HG02610 (cell line): ENCODE measurements at regions not wholly inside any gene's neighbourhood (a gene's known extent, or its start where the extent isn't known, plus 50 kb on each side); places are given as distances from the start of the nearest gene placed in this dataset.
A peak's percentile ranks its signal among the peaks of the same experiment; 100 is the strongest.

Source experiments
- ATAC-seq: cut with Tn5 transposase; IDR thresholded peaks from one replicate; pipeline ENCODE4 v1.9.1; 2021; ENCODE audit warnings: mild to moderate bottlenecking, moderate library complexity; ENCODE audit not compliant: unreplicated experiment

DNA sequence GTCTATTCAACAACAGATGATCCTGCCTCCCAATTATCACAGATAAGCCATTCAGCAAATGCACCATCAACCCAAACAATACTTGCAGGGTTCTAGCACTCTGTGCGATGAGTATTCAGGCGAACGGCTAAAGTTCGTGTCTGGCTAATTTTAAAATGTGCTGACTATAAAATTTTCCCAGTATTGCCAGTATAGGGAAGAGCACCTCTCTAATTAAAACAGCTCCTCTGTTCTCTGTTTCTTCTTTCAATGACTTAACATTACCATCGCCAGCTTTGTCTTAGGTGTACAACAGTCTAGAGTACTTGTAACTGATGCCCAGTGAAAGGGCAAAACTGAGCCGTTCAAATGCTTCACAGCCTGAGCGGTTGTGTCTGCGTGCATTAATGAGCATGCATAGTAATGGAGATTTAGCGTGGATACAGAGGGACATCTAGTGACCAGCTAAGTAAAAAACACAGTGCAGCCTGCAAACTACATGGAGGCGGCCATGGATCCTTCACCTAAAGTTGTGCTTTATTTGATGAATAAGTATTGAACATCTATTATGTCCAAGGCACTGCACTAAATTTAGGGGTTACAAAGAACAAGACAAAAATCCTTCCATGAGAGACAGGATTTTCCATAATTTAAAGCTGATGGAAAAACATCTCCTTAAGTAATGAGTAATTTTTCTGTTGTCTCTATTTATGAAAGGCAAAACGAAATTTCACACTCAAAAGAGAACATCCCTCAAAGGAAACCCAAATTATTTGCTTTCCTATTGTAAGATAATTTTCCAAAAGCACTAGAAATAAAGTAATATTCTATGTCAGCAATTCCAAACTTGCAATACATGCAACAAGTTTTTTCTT, 120.0 kb downstream of the SETD4 start:
- ATAC-seq: no peak

DNA sequence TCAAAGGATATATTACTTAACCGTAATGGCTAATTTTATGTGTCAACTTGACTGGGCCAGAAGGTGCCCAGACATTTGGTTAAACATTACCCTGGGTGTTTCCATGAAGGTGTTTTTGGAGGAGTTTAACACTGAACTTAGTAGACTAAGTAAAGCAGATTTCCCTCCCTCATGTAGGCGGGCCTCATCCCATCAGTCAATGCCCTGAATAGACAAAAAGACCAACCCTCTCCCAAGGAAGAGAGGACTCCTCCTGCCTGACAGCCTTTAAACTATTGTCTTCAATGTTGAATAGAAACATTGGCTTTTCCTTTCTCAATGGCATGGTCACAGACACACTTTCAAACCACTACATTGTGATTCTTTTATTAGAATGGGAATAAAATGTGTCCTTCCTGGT, 121.9 kb downstream of the SETD4 start:
- no peak for ATAC-seq

- no peak for ATAC-seq
Measured at GRCh38 chr21:35933466-35933865, 126.9 kb downstream of the SETD4 start.

DNA sequence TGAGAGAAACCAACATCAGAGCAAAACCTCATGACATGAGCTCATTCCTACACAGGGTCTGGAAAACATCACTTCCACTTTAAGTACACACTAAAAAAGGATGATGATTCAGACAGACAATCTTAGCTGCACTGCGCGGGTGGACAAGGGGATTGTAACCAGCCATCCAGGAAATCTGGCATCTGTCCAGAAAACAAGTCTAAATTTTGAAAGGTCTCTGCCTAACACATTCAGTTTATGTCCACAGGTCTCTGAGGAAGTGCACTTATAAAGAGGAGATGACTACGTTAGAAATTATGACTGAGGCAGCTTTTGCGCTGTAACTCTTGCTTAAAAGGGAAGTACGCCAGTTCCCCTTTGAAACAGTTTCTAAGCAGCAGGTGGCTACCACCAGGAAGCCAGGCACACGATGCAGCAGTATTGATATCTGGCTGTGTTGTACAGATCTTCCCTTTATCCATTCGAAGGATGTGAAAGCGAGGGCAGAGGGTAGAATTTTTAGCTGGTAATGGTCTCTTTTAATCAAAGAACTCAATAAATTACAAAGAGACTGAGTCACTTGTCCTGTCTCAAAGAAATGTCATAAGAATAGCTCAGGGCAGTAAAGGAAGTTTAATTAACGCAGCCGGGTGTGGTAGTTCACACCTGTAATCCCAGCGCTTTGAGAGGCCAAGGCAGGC, 128.0 kb downstream of the SETD4 start:
- peak; percentile 84 for ATAC-seq

DNA sequence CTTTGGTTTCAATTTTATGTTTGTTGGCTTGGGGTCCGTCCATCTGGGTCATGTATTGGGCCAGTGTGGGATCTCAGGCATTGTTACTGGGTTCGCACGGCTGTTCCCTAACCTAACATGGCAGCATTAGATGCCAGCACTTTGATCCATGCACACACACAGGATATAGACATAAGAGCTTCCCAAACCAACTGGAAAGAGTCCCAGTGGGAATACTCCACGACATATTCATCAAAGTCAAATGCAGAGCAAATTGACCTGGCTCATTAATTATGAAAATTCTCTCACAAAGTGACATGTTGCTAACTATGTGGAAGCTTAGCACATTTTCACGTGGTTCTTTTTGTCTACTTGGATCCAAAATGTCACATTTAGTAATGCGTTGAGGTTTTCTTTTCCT, 130.4 kb downstream of the SETD4 start:
- no peak for ATAC-seq

DNA sequence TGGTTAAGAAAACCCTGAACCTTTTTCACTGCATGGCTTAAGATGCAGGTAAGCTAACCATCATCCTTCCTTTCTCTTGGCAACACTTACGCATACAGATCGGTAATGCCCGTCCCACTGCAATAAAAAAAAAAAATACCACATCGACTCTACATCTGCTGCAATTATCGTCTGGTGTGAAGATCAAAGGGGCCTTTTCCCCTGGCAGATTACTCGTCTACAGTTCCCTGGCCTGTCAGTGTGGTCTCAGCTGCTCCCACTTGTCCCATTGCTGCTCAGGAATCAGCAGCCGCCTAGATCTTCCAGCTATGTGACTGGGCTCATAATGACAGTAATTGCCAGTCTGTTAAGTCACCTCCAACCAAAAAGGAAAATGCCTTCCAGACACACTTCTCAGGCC, 133.1 kb downstream of the SETD4 start:
- no peak for ATAC-seq

- ATAC-seq: no peak
Measured at GRCh38 chr21:35926003-35926740, 134.2 kb downstream of the SETD4 start.

- ATAC-seq: no peak
Measured at GRCh38 chr21:35925497-35925896, 134.8 kb downstream of the SETD4 start.

DNA sequence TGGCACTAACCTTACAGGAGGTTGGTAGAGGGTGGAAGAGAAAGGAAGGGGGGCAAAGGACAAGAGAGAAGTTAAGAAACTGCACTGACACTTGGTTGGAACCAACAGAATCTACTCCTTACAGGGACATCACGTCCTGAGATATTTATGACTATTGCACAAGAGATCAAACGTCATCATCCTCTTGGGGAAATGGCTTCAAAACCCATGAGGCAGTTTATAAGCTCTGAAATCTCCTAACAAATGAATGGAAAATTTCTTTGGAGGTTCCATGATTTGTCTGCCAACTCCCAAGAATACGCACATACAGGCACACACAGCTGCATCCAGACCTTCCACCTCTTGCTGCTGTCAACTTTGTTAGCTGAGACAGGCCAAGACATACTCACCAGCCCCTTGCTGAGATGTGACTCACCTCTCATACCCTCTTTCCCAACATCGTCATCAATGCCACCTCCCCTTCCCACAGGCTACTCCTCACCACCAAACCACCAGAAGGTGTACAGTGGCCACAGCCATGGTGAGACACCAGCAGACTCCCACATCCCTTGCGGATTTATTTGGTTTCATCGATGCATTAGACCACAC, 135.5 kb downstream of the SETD4 start:
- no peak for ATAC-seq

DNA sequence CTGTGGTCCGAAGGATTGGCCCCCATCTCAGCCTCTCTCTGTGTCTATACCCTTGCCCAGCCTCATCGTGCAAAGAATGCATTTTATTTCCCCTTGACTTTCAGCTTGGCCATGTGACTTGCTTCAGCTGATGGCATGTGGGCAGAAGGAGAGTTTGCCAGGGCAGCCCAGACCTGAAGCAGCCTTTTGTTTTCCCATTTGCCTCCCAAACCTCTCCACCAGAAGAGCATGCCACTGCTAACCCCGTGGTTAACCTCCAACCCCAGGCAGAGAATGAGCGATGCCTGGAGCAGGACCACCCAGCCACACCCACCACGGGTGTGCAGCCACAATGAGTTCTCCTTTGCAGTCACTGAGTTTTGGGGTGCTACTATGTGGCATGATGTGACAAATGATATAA, 136.4 kb downstream of the SETD4 start:
- ATAC-seq: no peak

- no peak for ATAC-seq
Measured at GRCh38 chr21:35922618-35923017, 137.7 kb downstream of the SETD4 start.

DNA sequence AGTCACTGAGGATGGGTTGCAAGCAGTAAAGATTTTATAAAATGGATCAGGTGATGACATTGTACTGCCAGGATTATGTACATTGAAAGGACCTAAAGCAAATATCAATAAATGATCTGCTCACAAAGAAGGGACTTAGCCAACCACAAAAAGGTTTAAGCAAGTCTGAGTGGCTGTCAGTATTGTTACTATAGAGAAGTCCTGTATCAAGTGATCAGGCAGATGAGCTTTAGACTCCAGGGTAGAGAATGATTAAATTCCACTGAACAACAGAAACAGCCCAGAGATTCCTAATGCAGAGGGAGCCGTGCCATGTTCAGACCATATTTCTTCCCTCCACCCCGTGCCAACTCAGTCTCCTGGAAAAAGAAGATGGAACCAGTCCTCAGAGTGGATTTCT, 138.9 kb downstream of the SETD4 start:
- ATAC-seq: no peak

DNA sequence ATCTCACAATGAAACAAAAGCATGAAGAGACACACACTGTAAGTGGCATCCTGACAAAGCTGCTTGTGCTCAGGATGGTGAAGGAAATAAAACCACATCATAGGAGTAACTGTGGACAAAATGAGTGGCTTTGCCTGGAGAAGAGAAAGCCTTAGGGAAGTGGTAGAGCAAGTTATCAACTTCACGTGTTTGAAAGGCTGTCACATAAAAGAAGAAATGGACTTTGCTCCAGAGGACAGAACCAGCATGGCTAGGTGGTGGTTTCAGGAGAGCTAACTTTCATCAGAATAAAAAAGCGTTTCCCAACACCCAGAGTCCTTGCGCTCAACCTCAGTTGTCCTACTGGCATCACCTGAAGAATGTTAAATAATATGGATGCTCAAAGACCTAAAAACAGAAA, 139.9 kb downstream of the SETD4 start:
- ATAC-seq: no peak

DNA sequence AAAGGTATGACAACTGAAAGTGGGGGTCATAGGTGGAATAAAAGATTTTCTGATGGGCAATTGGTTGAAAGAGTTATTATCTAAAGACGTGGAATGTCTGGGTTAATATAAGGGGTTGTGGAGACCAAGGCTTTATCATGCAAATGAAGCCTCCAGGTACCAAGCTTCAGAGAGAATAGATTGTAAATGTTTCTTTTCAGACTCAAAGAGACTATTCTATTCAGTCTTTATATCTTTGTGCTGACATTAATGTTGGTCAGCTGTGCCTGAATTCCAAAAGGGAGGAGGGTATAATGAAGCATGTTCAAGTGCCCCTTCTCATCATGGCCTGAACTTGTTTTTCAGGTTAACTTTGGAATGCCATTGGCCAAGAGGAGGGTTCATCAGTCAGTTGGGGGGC, 145.3 kb downstream of the SETD4 start:
- ATAC-seq: no peak

GRCh38 chr21:35911412-35912191, 148.7 kb downstream of the SETD4 start:
- no peak for ATAC-seq

GRCh38 chr21:35909456-35910223, 150.7 kb downstream of the SETD4 start:
- no peak for ATAC-seq

GRCh38 chr21:35908311-35909078, 151.8 kb downstream of the SETD4 start:
- ATAC-seq: no peak

- ATAC-seq: no peak
Measured at GRCh38 chr21:35906586-35906985, 153.7 kb downstream of the SETD4 start.

DNA sequence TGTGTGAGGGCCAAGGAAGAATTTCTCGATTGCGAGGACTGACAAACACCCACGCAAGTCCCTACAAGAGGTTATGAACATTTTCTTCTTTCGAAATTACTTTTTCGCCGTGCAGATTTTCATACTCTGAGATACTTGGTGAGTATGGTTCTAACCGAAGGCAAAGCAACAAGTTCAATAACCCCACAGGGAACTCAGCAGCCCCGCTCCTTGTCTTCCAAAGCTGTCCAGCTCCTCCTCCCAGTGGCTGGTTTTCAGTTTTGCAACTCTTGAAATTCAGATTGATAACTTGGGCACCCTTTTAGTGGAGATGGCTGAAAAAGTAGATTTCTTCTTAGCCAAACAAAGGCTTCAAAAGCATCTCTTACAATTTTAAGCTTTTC, 154.4 kb downstream of the SETD4 start:
- no peak for ATAC-seq
